NCI-H1105 treated with DMSO at 0.1 percent for 48 hours (cell line): ENCODE measurements at regions not wholly inside any gene's neighbourhood (a gene's known extent, or its start where the extent isn't known, plus 50 kb on each side); places are given as distances from the start of the nearest gene placed in this dataset.
"Not testable (repeated sequence)": the region's sequence is repeated elsewhere in the genome, so short reads cannot be mapped to it uniquely, and the experiment has no call there.

ENCODE experiments used
- DNase-seq: peaks from one replicate; lab custom pipeline; 2025; lab: John Stamatoyannopoulos, UW

DNA sequence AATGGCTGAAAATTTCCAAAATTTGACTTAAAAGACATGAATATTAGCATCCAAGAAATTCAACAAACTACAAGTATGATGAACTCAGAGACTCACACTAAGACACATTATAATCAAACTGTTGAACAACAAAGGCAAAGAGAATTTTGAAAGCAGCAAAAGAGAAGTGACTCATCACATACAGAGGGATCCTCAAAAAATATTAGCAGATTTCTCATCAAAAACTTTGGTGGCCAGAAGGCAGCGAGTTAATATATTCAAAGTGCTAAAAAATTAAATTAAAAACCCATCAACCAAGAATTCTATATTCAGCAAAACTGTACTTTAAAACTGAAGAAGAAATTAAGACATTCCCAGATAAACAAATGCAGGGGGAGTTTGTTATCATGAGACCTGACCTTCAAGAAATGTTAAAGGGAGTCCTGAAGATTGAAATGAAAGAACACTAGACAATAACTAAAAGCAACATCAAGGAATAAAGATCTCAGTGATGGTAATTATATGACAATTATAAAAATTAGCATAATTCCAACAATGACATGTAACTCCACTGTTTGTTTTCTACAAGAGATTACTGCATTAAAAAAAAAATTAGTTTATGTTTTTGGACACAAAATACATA lies 150.0 kb downstream of the RNASET2 start:
- DNase-seq, result no peak

DNA sequence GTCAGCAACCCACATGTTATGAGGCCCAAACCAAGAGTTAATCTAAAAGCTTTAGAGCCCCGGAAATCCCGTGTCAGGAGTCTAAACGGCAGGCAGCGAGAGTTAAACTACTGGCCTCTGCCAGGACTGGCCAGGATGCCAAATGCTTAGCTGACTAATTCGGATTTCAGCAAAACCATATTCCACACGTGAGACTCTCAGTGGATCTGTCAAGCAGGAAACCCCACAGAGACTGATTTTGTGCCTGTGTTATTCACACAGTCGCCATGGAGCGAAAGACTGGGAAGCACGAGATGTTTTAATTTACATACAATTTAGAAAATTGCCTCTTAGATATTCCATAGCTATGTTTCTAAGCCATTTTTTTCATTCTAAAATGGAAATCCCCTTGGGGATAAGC lies 152.9 kb downstream of the RNASET2 start:
- no peak for DNase-seq

DNA sequence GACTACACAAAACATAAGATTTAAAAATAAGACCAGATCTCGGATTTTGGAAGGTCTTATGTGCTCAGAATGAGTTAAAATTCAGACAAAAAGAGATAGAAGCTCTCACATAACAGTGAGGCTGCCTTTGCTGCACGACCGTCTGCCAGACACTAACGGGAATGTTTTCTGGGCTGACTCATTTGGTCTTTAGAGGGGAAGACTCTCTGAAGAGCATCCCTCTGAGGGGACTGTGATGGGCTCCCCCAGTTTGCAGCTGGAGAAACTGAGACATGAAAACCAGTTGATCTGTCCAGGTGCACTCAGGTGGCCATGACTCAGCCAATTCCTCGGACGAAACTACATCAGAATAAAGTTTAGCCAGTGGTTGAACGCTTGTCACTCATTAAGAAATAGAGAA lies 153.9 kb downstream of the RNASET2 start:
- DNase-seq, result no peak

DNA sequence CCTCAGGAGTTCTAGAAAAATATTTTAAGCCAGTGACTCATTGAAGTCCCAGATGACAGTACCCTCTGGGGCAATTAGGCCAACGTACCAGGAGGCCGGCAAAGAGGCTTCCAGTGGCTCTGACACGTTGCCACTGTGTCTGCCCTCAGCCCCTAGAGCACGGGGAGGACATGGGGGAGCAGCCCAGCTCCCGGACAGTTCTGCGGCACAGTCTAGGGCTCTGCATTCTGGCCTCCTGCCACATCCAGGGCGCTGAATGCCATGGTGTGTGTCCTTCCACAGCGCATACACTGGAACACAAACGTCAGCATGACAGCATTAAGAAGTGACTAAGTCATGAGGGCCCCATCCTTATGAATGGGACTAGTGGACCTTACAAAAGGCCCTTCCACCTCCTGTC lies 156.2 kb downstream of the RNASET2 start:
- no peak for DNase-seq

DNA sequence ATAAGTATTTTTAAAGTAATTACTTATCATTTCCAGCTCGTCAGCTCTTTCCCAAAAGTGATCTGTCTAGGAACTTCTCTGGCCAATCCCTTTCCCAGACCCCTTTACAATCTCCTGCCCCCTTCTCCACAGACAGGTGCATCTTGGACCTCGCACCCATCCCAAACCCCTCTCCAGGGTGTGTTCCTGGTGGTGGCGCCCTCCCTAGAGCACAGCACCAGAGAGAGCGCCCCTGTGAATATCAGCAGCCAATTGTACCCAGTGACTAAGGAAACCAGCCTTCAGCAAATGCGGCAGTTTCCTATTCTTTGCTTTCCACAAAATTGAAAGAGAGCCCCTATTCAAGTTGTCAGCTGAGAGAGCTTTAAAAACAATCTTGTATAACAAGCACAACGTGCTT lies 157.7 kb downstream of the RNASET2 start:
- DNase-seq, result no peak

DNA sequence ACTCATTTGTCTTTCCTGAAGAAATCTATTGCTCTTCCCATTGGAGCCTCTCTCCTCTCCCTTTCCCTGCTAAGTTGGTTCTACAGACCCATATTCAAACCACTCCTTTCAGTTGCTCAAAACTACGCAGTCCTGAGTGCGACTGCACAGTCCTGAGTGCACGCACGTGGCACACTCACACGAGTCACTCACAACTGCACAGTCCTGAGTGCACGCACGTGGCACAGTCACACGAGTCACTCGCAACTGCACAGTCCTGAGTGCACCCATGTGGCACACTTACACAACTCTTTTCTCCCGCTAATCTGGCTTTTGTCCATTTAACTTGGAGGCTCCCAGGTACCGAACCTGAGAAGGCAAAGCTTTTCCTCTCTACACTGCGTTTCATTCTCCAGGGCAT lies 159.7 kb downstream of the RNASET2 start:
- no peak for DNase-seq

DNA sequence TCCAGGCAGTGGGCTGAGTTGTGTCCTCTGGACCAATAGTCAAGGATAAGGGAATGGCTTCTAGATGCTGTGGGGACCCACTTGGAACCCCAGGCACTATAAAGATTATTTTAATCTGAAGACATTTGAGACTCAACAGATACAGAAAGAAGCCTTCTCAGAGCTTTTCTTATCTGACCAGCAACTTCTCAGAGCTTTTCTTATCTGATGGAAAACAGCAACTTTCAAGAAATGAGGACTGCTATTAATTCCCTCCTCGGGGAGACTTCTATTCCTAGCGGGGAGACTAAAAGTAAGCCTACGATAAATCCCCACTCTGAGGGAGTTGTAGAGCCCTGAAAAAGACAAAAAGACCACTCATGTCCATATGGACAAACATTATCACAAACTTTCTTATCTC lies 160.5 kb downstream of the RNASET2 start:
- no peak for DNase-seq

DNA sequence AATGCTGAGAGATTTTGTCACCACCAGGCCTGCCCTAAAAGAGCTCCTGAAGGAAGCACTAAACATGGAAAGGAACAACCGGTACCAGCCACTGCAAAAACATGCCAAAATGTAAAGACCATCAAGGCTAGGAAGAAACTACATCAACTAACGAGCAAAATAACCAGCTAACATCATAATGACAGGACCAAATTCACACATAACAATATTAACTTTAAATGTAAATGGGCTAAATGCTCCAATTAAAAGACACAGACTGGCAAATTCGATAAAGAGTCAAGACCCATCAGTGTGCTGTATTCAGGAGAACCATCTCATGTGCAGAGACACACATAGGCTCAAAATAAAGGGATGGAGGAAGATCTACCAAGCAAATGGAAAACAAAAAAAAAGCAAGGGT lies 163.8 kb upstream of the RPS6KA2 start:
- DNase-seq, result not testable (repeated sequence)

DNA sequence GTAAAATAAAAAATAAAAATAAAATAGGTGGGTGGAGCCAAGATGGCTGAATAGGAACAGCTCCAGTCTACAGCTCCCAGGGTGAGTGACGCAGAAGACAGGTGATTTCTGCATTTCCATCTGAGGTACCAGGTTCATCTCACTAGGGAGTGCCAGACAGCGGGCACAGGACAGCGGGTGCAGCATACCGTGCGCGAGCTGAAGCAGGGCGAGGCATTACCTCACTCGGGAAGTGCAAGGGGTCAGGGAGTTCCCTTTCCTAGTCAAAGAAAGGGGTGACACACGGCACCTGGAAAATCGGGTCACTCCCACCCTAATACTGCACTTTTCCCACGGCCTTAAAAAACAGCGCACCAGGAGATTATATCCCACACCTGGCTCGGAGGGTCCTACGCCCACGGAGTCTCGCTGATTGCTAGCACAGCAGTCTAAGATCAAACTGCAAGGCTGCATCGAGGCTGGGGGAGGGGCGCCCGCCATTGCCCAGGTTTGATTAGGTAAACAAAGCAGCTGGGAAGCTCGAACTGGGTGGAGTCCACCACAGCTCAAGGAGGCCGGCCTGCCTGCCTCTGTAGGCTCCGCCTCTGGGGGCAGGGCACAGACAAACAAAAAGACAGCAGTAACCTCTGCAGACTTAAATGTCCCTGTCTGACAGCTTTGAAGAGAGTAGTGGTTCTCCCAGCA lies 161.9 kb upstream of the RPS6KA2 start:
- not testable (repeated sequence) for DNase-seq

DNA sequence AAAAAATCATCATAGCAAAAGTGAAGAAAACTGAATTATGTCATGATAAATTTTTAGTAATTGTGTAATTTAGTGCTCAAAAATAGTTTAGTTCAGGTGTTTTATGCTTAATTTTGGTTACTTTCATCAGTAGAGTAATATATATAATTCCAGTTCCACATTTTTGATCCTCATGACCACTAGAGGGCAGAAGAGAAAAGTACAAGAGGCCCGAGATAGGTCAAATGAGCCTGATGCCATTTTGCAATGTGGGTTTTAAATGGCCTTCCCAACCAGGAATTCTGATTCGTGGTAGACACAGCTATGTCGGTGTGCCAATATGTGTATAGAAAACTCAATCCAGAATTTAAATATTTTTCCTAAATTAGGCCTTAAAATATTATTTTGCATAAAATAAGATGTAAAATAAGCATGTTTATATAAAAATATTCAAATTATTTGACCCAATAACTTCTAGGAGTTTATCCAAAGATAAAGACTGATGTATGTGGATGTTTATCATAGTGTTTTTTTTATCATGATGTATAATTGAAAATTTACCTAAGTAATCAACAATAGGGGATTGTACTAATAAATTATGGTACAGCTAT lies 159.7 kb upstream of the RPS6KA2 start:
- peak; percentile 90 for DNase-seq

DNA sequence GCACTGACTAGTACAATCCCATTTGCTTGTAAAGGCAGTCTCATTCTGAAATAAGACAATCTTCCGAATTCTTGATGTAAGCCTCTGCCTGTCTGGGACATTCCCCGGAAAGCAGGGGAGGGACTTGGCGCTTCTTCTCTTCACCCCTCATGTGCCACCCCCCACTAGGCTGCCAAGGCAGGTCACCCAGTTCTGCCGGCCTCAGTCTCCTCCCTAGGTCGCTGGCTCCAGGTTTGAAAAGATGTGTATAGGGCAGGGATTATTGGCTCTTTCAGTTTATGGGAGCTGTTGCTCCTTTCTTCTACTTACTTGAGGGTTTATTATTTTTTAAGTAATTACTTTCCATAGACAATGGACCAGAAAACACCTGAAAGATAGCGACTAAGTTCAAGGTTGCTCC lies 158.1 kb upstream of the RPS6KA2 start:
- DNase-seq, result no peak

DNA sequence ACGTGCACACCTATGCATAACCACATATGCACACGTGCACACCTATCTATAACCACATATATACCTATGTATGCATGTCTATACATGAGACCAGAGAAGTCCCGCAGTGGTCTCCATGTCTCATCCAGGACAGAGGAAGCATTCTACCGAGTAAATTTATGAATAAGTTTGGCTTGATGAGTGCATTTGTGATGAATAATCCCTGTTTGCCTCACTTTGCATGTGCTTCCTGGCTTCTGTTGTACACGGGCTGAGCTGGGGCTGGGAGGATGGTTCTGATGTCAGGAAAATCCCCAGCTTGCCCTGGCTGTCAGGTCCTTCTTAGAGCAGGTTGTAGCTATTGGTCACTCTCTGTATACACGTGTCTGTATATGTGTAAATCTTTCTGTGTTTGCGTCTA lies 157.6 kb upstream of the RPS6KA2 start:
- no peak for DNase-seq

DNA sequence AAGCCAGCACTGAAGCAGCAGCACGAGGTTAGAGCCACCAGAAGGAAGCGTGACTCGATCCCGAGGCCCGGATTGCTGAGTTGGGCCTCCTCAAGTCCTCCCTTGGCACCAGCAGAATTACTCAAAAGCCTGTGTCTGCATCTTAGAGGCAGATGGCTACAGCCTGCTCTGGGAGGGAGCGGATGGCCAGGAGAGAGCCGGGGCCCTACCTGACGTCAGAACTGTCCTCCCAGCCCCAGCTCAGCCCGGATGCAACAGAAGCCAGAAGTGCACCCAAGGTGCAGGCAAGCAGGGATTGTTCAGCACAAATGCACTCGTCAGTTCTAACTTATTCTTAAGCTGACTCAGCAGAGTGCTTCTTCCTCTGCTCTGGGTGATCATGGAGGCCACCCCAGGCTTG lies 155.5 kb upstream of the RPS6KA2 start:
- DNase-seq, result no peak

DNA sequence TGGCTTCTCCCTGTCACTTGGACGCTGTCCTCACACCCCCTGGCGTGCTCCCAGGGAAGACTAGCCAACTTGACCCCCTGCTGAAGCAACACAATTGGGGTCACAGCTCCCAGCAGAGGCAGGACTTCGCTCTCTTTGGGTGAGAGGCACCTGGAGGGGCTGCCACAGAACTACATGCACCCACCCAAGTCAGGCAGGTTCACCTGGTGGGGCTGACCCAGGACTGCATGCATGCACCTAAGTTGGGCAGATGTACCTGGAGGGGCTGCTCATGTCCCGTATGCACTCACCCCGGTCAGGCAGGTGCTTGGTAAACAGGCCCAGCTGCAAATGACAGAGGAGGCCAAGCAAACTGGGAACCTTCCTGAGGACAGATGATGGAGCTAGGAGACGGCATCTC lies 154.3 kb upstream of the RPS6KA2 start:
- no peak for DNase-seq

DNA sequence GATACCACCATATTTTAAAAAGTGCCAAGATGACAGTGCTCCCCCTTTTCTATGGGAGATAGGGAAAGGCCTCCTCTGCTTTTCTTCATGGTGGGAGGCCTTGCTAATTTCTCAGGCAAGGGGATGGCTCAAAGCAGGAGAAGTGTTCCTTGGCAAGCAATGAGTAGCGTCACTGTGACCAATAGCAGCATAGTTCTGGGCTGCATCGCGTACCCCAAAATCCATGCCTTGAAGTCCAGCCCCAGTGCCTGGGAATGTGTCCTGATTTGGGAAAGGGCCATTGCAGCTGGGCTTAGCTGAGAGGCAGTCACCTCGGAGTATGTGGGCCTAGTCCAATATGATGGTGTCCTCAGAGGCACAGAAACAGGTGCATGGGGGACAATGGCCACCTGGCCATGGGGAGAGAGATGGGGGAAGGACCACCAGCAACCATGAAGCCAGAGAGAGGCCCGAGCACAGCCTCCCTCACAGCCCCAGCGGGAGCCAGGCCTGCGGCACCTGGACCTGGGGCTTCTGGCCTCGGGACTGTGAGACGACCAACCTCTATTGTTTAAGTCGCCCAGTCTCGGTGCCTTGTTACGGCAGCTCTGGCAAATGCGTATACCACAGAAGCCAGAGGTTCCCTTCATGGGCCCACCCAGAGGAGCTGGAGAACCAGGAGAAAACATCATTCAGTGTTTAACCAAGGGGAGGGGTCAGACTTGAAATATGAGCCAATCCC lies 153.1 kb upstream of the RPS6KA2 start:
- no peak for DNase-seq

DNA sequence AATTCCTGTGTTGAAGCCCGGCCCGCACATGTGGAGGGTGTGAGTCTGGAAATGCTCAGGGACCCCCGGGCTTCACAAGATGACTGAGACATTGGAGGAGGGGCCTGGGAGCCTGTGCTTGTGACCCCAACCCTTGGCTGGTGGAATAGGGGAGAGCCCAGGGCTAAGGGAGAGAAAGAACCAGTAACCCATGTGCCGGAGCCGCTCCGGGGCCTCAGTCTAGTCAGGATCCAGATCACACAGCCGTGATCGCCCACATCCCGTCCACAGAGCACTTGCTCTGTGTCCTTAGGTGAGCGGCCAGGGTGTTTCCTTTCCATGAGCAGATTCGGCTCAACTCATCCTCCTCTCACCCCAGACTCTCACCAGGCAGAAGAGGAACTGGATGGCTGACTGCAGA lies 152.3 kb upstream of the RPS6KA2 start:
- DNase-seq, result no peak

DNA sequence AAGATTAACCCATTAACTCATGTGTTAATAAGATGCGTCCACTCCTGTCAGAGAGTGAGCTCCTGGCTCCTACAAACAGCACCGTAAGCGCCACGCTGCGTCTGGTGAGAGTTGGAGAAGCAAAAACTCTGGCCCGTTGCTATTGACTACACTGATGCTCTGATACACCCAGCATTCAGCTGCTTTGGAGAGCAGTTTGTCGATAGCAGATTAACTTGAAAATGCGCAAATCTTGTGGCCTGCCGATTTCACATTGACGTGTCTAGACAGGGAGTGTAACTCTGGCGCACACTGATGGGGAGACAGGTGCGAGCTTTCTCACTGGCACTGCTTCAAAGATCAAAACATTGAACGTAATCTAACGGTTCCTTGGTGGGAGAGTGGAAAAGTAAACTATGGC lies 151.7 kb upstream of the RPS6KA2 start:
- DNase-seq, result no peak

DNA sequence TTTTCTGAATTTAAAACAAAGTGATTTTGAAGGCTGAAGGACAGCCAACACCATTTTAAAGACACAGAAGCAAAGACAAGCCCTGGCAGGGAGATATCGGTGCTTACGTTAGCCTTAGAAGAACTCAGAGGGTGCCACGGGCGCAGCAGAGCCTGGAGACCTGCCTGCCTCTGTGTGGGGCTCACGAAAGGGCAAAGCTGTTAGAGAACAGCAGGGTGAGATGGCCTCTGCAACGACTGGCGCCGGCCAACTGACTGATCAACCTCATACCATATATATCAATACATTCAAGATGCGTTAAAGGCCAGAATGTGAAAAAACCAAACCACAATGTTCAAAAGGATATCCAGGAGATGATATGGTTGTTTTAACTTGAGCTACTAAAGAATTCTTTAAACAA lies 151.0 kb upstream of the RPS6KA2 start:
- DNase-seq, result no peak

DNA sequence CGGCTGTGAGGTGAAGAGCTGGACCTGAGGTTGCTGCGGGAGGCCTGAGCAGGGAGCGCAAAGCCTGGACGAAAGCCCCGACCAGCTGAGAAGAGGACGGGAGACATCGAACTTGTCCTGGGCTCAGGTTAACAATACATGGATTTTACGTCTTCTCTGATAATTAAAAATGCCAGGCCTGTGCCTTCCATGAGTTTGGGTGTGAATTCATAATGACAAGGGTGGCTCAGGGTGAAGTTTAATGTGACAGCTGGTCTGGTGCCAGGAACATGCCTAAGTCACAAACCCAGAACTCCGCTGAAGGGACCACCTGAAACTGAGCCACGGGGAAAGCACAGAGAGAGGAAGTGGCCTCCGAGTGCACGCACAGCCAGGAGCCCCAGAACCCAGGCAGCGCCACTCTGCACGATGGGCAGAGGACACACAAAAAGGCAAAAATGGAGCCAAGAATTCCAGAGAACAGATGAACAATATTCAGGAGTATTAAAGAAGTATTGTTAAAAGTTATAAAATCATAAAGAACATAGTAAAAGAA lies 150.1 kb upstream of the RPS6KA2 start:
- DNase-seq, result no peak

DNA sequence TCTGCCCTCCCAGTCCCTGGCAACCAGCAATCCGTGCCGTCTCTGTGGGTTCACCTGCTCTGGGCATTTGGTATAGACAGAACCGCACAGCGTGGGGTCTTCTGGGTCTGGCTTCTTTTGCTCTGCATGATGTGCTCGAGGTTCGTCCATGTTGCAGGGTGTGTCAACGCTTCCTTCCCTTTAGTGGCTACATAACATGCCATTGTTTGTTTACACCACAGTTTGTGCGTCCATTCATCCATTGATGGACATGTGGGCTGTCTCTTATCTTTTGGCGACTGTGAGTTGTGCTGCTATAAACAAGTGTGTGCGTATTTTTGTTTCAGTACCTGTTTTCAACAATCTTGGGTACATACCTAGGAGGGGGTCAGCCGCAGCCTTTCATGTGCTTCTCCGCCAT lies 149.5 kb upstream of the RPS6KA2 start:
- DNase-seq, result no peak

DNA sequence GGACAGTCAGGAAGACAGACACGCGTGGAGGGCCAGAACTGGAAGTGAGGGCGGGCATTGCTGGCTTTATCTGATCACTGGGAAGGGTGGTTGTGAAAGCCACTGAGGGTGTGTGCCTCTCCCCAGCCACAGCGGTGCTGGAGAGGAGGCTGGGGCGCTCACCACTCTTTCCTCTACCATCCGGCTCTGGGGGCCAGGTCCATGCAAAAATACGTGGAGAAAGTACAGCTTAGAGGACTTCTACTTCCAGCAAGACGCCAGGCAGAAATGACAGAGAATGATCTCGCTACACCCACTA lies 148.8 kb upstream of the RPS6KA2 start:
- DNase-seq, result no peak

DNA sequence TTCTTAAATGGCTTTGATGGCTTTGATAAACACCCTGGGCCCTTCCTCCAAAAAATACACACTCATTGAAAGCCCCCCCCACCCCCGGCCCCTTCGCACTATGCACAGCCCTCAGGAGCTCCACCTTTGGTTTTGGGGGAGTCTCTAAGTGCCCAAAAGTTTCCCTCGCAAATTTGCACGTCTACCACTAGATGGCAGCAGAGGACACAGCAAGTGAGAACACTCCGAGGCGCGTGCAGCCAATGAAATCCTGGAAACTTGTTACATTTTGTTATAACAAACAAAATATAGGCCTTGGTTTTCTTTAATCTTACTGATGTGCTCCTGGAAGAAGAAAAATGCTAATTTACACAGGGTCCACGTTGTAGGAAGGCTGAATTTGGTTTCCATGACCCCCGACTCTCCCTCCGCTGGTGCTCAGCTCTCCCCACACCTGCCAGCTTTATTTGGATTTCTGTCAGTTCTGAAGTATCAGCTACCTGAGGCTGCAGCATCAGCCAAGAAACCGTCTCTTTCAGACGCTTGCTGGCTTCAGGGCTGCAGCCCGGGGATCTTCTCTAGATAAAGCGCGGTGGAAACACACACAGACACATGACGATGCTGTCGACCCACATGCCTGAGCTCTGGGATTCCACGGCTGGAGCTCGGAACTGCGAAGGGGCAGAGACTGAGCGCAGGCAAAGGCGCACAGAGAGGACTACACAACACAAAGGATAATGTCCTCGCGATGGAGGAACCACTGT lies 148.3 kb upstream of the RPS6KA2 start:
- peak; percentile 82 for DNase-seq
